HCT116 (cell line): ENCODE measurements at regions not wholly inside any gene's neighbourhood (a gene's known extent, or its start where the extent isn't known, plus 50 kb on each side); places are given as distances from the start of the nearest gene placed in this dataset.

Experiments used
- EZH2 ChIP-seq: fragments of 200-600 bp; sonication (generic); IDR thresholded peaks from 2 replicates; pipeline ENCODE4 v1.6.1; 2017; ENCODE audit warnings: antibody characterized with exemption, mixed run types
- EZH2phosphoT487 ChIP-seq: fragments of 200-600 bp; IDR thresholded peaks from 2 replicates; pipeline ENCODE4 v1.6.1; 2018; ENCODE audit warnings: antibody characterized with exemption, borderline replicate concordance
- JUND ChIP-seq: IDR thresholded peaks from 2 replicates; pipeline ENCODE4 v1.6.1; 2012
- POLR2A ChIP-seq: IDR thresholded peaks from 2 replicates; pipeline ENCODE4 v1.7.0; 2011; ENCODE audit warnings: borderline replicate concordance; ENCODE audit not compliant: insufficient read depth, insufficient read length; ENCODE audit errors: extremely low read depth
- POLR2AphosphoS5 ChIP-seq: IDR thresholded peaks from 2 replicates; pipeline ENCODE4 v1.6.1; 2011; ENCODE audit warnings: mild to moderate bottlenecking, low read depth, low read length, moderate library complexity
- TF ChIP-seq, protein P1 (sequence below), 3 experiments: fragments of 200-600 bp in 1 of 3; sonication (generic) in 1 of 3; IDR thresholded peaks in 2 of 3; conservative IDR thresholded peaks in 1 of 3; 2 replicates each; pipeline ENCODE4 v1.5.1; 2012 to 2017; ENCODE audit warnings: low read depth in 2 of 3, low read length in 2 of 3, antibody characterized with exemption in 1 of 3, borderline replicate concordance in 1 of 3, control low read depth in 1 of 3, mild to moderate bottlenecking in 1 of 3, mixed read lengths in 1 of 3, mixed run types in 1 of 3, moderate library complexity in 1 of 3; ENCODE audit not compliant: insufficient read depth in 1 of 3
- TF ChIP-seq, protein P2 (sequence below): IDR thresholded peaks from 2 replicates; pipeline ENCODE4 v1.6.1; 2012

- TF ChIP-seq EZH2phosphoT487: no peak
- TF ChIP-seq, protein P1, sequence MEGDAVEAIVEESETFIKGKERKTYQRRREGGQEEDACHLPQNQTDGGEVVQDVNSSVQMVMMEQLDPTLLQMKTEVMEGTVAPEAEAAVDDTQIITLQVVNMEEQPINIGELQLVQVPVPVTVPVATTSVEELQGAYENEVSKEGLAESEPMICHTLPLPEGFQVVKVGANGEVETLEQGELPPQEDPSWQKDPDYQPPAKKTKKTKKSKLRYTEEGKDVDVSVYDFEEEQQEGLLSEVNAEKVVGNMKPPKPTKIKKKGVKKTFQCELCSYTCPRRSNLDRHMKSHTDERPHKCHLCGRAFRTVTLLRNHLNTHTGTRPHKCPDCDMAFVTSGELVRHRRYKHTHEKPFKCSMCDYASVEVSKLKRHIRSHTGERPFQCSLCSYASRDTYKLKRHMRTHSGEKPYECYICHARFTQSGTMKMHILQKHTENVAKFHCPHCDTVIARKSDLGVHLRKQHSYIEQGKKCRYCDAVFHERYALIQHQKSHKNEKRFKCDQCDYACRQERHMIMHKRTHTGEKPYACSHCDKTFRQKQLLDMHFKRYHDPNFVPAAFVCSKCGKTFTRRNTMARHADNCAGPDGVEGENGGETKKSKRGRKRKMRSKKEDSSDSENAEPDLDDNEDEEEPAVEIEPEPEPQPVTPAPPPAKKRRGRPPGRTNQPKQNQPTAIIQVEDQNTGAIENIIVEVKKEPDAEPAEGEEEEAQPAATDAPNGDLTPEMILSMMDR (IDR thresholded peaks at IDR 0.05 in 2 of 3, conservative IDR thresholded peaks at IDR 0.05 in 1 of 3; ENCODE audit: borderline replicate concordance in 1 of 3, insufficient read depth in 1 of 3, low read depth in 2 of 3, low read length in 2 of 3): no peak
- TF ChIP-seq POLR2AphosphoS5: no peak
- no peak for TF ChIP-seq JUND
- no peak for TF ChIP-seq POLR2A
- TF ChIP-seq EZH2: no peak
- TF ChIP-seq, protein P2, sequence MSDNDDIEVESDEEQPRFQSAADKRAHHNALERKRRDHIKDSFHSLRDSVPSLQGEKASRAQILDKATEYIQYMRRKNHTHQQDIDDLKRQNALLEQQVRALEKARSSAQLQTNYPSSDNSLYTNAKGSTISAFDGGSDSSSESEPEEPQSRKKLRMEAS: no peak
These were observed 86.0 kb upstream of the NMU start for GRCh38 chr4:55722132-55722531.
